ENCODE measurements at regions not wholly inside any gene's neighbourhood (a gene's known extent, or its start where the extent isn't known, plus 50 kb on each side); places are given as distances from the start of the nearest gene placed in this dataset.

DNA sequence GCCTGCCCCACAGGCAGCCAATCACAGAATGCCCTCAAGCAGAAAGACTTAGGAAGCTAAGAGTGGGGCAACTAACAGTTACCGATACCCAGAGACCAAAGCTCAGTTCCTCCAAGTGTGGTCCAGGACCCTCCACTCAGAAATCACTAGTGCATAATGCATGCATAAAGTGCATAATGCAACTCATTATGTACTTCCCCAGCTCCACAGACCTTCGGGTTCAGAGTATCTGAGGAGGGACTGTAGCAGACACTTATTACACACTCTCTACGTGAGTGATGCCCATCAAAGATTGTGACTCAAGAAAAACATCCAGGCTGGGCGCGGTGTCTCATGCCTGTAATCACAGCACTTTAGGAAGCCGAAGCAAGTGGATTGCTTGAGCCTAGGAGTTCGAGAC is 328.0 kb downstream of the BCOR start:
- H3K9me2 ChIP-seq (replicated peaks; ENCODE audit: insufficient read depth, low read length) = no peaks in the 10 kb centered on the region
- H3K4me2 ChIP-seq (ENCODE audit: low read depth, low read length, poor library complexity, severe bottlenecking) = no peak overlapping the region
- no peaks in the 10 kb centered on the region for H3K27me3 ChIP-seq (ENCODE audit: low read length)
- no peak overlapping the region for H2AFZ ChIP-seq (ENCODE audit: low read depth, low read length, severe bottlenecking)
- no peaks in the 10 kb centered on the region for H3K9me3 ChIP-seq (ENCODE audit: insufficient read depth, low read length)
- H3K9ac ChIP-seq (ENCODE audit: low read length) = no peak overlapping the region
- H3K36me3 ChIP-seq (ENCODE audit: low read length) = no peaks in the 10 kb centered on the region
- no peak for TF ChIP-seq EZH2phosphoT487 (conservative IDR thresholded peaks at IDR 0.05; ENCODE audit: low read length)
- TF ChIP-seq, protein P1, sequence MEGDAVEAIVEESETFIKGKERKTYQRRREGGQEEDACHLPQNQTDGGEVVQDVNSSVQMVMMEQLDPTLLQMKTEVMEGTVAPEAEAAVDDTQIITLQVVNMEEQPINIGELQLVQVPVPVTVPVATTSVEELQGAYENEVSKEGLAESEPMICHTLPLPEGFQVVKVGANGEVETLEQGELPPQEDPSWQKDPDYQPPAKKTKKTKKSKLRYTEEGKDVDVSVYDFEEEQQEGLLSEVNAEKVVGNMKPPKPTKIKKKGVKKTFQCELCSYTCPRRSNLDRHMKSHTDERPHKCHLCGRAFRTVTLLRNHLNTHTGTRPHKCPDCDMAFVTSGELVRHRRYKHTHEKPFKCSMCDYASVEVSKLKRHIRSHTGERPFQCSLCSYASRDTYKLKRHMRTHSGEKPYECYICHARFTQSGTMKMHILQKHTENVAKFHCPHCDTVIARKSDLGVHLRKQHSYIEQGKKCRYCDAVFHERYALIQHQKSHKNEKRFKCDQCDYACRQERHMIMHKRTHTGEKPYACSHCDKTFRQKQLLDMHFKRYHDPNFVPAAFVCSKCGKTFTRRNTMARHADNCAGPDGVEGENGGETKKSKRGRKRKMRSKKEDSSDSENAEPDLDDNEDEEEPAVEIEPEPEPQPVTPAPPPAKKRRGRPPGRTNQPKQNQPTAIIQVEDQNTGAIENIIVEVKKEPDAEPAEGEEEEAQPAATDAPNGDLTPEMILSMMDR (IDR thresholded peaks at IDR 0.05; ENCODE audit: insufficient read depth, low read length, poor library complexity, severe bottlenecking) = no peak
- no peaks in the 10 kb centered on the region for H3K79me2 ChIP-seq (ENCODE audit: insufficient read depth, low read length)
- no peak overlapping the region for H3K27ac ChIP-seq (ENCODE audit: low read depth, low read length)
- no peaks in the 10 kb centered on the region for H4K20me1 ChIP-seq (ENCODE audit: low read depth, low read length)
- H3K4me3 ChIP-seq (ENCODE audit: insufficient read depth, low read length, poor library complexity, severe bottlenecking) = no peak overlapping the region
- no peaks in the 10 kb centered on the region for H3F3A ChIP-seq (ENCODE audit: insufficient read depth)

DNA sequence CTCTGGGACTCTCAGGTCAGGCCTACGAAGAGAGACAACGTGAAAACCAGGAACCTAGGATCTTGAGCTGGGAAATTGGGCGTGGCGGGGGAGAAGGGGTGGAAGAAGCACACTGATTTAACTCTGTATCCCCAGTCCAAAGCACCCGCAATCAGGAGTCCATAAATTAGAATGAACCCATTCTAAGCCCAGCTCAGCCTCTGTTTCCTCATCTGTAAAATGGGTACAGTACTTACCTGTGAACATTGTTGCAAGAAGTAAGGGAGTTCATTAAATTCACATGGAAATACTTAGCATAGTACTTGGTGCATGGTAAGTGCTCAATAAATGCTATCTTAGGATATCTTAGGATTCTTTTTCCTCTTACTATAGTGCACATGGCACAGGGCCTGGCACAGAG is 326.7 kb downstream of the BCOR start:
- Histone ChIP-seq H3K9me3 (ENCODE audit: insufficient read depth, low read length) (no peaks in the 10 kb centered on the region), H3K27ac (ENCODE audit: low read depth, low read length) (no peak overlapping the region), H3K4me3 (ENCODE audit: insufficient read depth, low read length, poor library complexity, severe bottlenecking) (no peak overlapping the region), H3K4me2 (ENCODE audit: low read depth, low read length, poor library complexity, severe bottlenecking) (no peak overlapping the region), H3K9ac (ENCODE audit: low read length) (no peak overlapping the region), H3K27me3 (ENCODE audit: low read length) (no peaks in the 10 kb centered on the region), H3K9me2 (replicated peaks; ENCODE audit: insufficient read depth, low read length) (no peaks in the 10 kb centered on the region), H3F3A (ENCODE audit: insufficient read depth) (no peaks in the 10 kb centered on the region), H3K79me2 (ENCODE audit: insufficient read depth, low read length) (no peaks in the 10 kb centered on the region), H4K20me1 (ENCODE audit: low read depth, low read length) (no peaks in the 10 kb centered on the region), H3K36me3 (ENCODE audit: low read length) (no peaks in the 10 kb centered on the region), H2AFZ (ENCODE audit: low read depth, low read length, severe bottlenecking) (no peak overlapping the region)
- TF ChIP-seq, protein P1 (IDR thresholded peaks at IDR 0.05; ENCODE audit: insufficient read depth, low read length, poor library complexity, severe bottlenecking) = no peak
- no peak for TF ChIP-seq EZH2phosphoT487 (conservative IDR thresholded peaks at IDR 0.05; ENCODE audit: low read length)

DNA sequence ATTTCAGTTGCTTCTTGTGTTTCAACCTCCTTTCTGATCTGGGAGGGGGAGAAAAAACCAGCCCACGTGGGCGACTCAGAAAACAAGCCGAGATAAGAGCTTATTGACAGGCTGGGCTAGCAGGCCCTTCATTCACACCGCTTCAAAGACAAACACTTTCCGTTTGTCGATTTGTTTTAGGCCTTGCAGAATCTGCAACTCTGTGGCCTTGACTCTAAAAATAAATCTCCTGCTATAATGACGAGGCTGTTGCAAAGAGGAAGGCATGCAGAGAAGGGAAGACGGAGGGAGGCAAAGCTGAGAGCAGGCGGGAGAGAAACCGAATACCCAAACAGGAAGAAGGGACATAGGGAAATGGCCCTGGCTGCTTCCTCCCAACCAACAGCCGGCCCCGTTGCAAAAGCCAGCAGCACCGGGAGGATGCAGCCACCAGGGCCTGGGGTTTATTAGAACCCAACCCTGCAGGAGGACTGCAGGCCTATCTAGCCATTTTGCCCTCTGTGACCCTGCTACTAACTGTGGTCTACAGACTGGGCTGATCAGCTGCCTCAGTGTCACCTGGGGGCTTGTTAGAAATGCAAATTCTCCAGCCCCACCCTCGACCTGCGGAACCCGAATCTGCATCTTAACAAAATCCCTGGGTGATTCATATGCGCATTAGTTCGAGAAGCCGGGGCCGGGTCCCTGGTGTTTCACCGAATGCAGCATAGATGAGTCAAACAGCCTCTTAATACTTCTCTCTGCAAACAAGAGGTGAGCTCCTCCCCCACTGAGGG is 325.5 kb downstream of the BCOR start:
- no peaks in the 10 kb centered on the region for H3F3A ChIP-seq (ENCODE audit: insufficient read depth)
- no peak overlapping the region for H3K27ac ChIP-seq (ENCODE audit: low read depth, low read length)
- no peak overlapping the region for H3K4me2 ChIP-seq (ENCODE audit: low read depth, low read length, poor library complexity, severe bottlenecking)
- no peaks in the 10 kb centered on the region for H3K27me3 ChIP-seq (ENCODE audit: low read length)
- H3K36me3 ChIP-seq (ENCODE audit: low read length) = no peaks in the 10 kb centered on the region
- TF ChIP-seq, protein P1 (IDR thresholded peaks at IDR 0.05; ENCODE audit: insufficient read depth, low read length, poor library complexity, severe bottlenecking) = no peak
- no peak for TF ChIP-seq EZH2phosphoT487 (conservative IDR thresholded peaks at IDR 0.05; ENCODE audit: low read length)
- H3K79me2 ChIP-seq (ENCODE audit: insufficient read depth, low read length) = no peaks in the 10 kb centered on the region
- H3K9me3 ChIP-seq (ENCODE audit: insufficient read depth, low read length) = no peaks in the 10 kb centered on the region
- no peak overlapping the region for H2AFZ ChIP-seq (ENCODE audit: low read depth, low read length, severe bottlenecking)
- H3K9ac ChIP-seq (ENCODE audit: low read length) = no peak overlapping the region
- no peaks in the 10 kb centered on the region for H3K9me2 ChIP-seq (replicated peaks; ENCODE audit: insufficient read depth, low read length)
- H3K4me3 ChIP-seq (ENCODE audit: insufficient read depth, low read length, poor library complexity, severe bottlenecking) = no peak overlapping the region
- no peaks in the 10 kb centered on the region for H4K20me1 ChIP-seq (ENCODE audit: low read depth, low read length)
